Breast epithelium (tissue), 3 donors: ENCODE measurements at regions not wholly inside any gene's neighbourhood (a gene's known extent, or its start where the extent isn't known, plus 50 kb on each side); places are given as distances from the start of the nearest gene placed in this dataset.

Experiments used
- CTCF ChIP-seq, 3 donors: fragments of 450-650 bp; IDR thresholded peaks; one replicate each; pipeline ENCODE4 v1.5.1; 2016 to 2017; ENCODE audit warnings: antibody characterized with exemption in 3 of 3, mild to moderate bottlenecking in 3 of 3, moderate library complexity in 3 of 3
- POLR2AphosphoS5 ChIP-seq, 3 donors: sonication (generic); formaldehyde crosslinking; IDR thresholded peaks; one replicate each; pipeline ENCODE4 v1.6.1; 2017; ENCODE audit warnings: antibody characterized with exemption in 3 of 3

- no peak for TF ChIP-seq CTCF (IDR thresholded peaks at IDR 0.05)
- no peak for TF ChIP-seq POLR2AphosphoS5 (IDR thresholded peaks at IDR 0.05)
Measured at GRCh38 chr15:53882311-53882710, 95.9 kb upstream of the UNC13C start.
